ENCODE measurements at regions not wholly inside any gene's neighbourhood (a gene's known extent, or its start where the extent isn't known, plus 50 kb on each side); places are given as distances from the start of the nearest gene placed in this dataset.

DNA sequence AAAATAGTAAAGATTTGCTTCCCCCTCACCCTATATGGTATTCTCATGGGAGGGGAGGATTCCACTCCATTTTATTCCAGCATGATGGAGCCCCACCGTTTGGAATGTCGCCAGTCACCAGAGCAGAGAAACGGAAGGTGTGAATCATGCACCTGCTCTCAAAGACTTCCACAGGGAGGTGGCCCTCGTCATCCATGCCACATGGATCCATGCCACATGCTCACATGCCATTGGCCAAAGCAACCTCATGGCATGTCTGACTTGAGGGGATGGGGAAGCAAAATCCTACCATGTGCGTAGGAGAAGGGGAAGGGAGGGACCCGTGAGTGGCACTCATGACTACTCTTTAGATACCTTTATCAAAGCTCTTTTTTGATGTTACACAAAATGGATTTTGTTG, 256.0 kb downstream of the SKAP2 start:
- H3K4me1 ChIP-seq = no peaks in the 10 kb centered on the region

DNA sequence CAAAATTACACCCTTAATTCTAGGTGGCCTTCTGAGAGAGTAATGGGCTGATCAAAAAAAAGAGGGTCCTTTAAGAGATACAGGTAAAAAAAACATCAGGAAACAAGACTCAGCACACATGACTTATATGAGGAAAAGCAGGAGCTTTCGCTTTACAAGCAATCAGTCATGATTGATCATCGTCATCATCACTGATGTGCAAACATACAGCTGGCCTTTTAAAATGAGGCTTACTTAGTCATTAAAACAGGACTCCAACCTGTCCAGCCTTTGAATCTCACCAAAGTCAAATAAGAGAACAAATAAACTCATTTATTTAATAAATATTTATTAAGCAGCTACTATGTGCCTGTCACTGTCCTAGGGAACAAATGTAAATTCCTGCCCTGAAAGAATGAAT, 255.3 kb downstream of the SKAP2 start:
- H3K27ac ChIP-seq = no peak overlapping the region

More for the DNA sequence above, 256.0 kb downstream of the SKAP2 start:
- Histone ChIP-seq H3K27me3 (no peaks in the 10 kb centered on the region), H3K27ac (no peak overlapping the region), H3K36me3 (no peaks in the 10 kb centered on the region), H3K9me3 (no peaks in the 10 kb centered on the region), H3K4me3 (no peak overlapping the region)
- DNase-seq = no peak
- no peak for TF ChIP-seq POLR2A (IDR thresholded peaks at IDR 0.05)
- TF ChIP-seq, protein P1, sequence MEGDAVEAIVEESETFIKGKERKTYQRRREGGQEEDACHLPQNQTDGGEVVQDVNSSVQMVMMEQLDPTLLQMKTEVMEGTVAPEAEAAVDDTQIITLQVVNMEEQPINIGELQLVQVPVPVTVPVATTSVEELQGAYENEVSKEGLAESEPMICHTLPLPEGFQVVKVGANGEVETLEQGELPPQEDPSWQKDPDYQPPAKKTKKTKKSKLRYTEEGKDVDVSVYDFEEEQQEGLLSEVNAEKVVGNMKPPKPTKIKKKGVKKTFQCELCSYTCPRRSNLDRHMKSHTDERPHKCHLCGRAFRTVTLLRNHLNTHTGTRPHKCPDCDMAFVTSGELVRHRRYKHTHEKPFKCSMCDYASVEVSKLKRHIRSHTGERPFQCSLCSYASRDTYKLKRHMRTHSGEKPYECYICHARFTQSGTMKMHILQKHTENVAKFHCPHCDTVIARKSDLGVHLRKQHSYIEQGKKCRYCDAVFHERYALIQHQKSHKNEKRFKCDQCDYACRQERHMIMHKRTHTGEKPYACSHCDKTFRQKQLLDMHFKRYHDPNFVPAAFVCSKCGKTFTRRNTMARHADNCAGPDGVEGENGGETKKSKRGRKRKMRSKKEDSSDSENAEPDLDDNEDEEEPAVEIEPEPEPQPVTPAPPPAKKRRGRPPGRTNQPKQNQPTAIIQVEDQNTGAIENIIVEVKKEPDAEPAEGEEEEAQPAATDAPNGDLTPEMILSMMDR (IDR thresholded peaks at IDR 0.05) = no peak

DNA sequence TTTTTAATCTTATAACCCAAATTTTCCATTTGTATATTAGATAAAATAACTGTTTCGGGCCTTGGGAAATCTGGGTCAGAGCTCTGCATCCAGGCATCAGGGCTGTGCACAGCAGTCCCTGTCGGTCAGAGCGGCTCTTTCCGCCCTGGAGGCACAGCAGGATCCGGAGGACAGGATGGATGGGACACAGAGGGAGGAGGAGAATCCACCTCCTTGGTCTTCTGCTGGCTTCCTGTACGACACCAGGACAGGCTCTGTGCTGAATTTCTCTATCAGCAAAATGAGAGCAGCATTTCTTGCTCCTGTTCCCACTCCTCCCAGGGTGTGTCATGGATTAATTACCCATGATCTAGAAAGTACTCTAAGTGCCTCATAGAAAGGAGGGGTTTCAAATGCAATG, 254.9 kb downstream of the SKAP2 start:
- Histone ChIP-seq H3K9me3 (no peaks in the 10 kb centered on the region), H3K27me3 (no peaks in the 10 kb centered on the region), H3K27ac (no peak overlapping the region), H3K4me1 (no peaks in the 10 kb centered on the region), H3K4me3 (no peak overlapping the region), H3K36me3 (no peaks in the 10 kb centered on the region)
- DNase-seq = no peak
- TF ChIP-seq, protein P1 (IDR thresholded peaks at IDR 0.05) = no peak
- no peak for TF ChIP-seq POLR2A (IDR thresholded peaks at IDR 0.05)

More for the DNA sequence above, 255.3 kb downstream of the SKAP2 start:
- no peaks in the 10 kb centered on the region for H3K36me3 ChIP-seq
- no peak for DNase-seq
- no peaks in the 10 kb centered on the region for H3K9me3 ChIP-seq
- no peak overlapping the region for H3K4me3 ChIP-seq
- no peaks in the 10 kb centered on the region for H3K27me3 ChIP-seq
- TF ChIP-seq, protein P1 (IDR thresholded peaks at IDR 0.05) = no peak
- TF ChIP-seq POLR2A (IDR thresholded peaks at IDR 0.05) = no peak
- H3K4me1 ChIP-seq = no peaks in the 10 kb centered on the region

DNA sequence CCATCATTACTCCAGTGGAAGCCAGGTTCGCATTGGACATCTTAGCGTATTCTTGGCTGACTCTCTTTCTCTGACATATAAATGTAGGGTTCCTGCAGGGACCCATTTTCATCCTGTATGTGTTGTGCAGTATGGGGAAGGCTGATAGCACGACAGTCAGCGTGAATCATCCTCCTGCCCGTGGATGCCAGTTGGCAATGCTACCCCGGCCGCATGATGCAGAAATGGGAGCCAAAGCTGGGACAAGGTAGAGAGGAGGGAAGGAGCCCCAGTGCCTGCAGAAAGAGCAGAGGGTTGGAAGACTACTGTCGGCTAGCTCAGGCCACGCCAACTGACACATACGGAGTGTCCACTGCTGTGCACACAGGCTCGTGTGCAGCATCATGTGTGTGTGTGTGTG, 251.6 kb downstream of the SKAP2 start:
- DNase-seq = no peak
- H3K9me3 ChIP-seq = no peaks in the 10 kb centered on the region
- no peaks in the 10 kb centered on the region for H3K4me1 ChIP-seq
- no peaks in the 10 kb centered on the region for H3K27me3 ChIP-seq
- TF ChIP-seq, protein P1 (IDR thresholded peaks at IDR 0.05) = no peak
- TF ChIP-seq POLR2A (IDR thresholded peaks at IDR 0.05) = no peak
- H3K4me3 ChIP-seq = no peak overlapping the region
- H3K27ac ChIP-seq = no peak overlapping the region
- H3K36me3 ChIP-seq = no peaks in the 10 kb centered on the region

DNA sequence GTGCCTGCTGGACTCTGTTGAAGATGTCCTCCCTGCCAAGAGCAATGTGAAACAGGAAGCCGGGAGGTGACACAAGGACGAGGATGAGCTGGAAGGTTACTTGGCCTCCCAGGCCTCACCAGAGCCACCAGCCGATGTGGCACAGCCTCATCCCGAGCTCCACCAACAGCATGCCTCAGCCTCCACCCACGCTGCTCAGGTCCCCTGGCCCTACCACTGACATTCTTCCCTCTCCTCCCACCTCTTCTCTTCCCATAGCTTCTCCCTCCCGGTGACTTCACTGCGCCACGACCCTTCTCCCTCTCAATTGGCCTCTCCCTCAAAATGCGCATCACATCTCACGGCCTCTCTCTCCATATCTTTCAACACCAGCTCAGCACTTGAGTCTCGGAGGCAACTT, 249.9 kb downstream of the SKAP2 start:
- Histone ChIP-seq H3K36me3 (no peaks in the 10 kb centered on the region), H3K27me3 (no peaks in the 10 kb centered on the region), H3K27ac (no peak overlapping the region), H3K4me1 (no peaks in the 10 kb centered on the region), H3K4me3 (no peak overlapping the region), H3K9me3 (no peaks in the 10 kb centered on the region)
- TF ChIP-seq, protein P1 (IDR thresholded peaks at IDR 0.05) = no peak
- TF ChIP-seq POLR2A (IDR thresholded peaks at IDR 0.05) = no peak
- no peak for DNase-seq

DNA sequence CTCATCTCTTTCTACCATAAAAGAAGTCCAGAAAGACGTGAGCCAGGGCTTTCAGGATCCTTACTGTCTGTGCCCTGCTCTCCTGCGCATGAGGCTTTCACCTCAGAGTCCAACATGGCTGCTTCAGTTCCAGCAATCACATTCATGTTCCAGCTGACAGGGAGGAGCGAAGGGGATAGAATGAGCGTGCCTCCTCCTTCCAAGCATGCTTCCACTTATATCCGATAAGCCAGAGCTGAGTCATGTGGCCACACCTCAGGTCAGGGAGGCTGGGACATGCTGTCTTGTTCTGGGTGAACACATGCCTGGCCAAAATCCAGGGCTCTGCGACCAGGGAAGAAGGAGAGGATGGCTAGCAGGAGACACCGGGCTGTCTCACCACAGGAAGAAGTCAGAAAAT, 248.2 kb downstream of the SKAP2 start:
- H3K36me3 ChIP-seq = no peaks in the 10 kb centered on the region
- H3K27me3 ChIP-seq = no peaks in the 10 kb centered on the region
- no peak overlapping the region for H3K27ac ChIP-seq
- H3K4me3 ChIP-seq = no peak overlapping the region
- H3K9me3 ChIP-seq = no peaks in the 10 kb centered on the region
- no peak for TF ChIP-seq POLR2A (IDR thresholded peaks at IDR 0.05)
- no peak for DNase-seq
- no peaks in the 10 kb centered on the region for H3K4me1 ChIP-seq

Measured in Peyer's patch (tissue), 4 donors.